GM23338 (cell line): ENCODE measurements at regions not wholly inside any gene's neighbourhood (a gene's known extent, or its start where the extent isn't known, plus 50 kb on each side); places are given as distances from the start of the nearest gene placed in this dataset.

Experiments used
- CREB1 ChIP-seq: fragments of 250-450 bp; sonication (Bioruptor Pico); IDR thresholded peaks from 2 replicates; pipeline ENCODE4 v1.5.0; 2020; ENCODE audit warnings: low read depth, mild to moderate bottlenecking, moderate library complexity
- CTCF ChIP-seq, 2 experiments: fragments of 200-600 bp in 1 of 2; sonication (generic) in 1 of 2; conservative IDR thresholded peaks; 2 replicates each; pipeline versions ENCODE4 v1.5.1 to v1.6.1; 2016 to 2017; ENCODE audit warnings: antibody characterized with exemption in 2 of 2, low read depth in 2 of 2, mild to moderate bottlenecking in 2 of 2, moderate library complexity in 1 of 2
- ETS1 ChIP-seq: IDR thresholded peaks from 2 replicates; pipeline ENCODE4 v1.6.1; 2016; ENCODE audit warnings: antibody characterized with exemption
- EZH2 ChIP-seq: fragments of 200-600 bp; sonication (generic); IDR thresholded peaks from one replicate; pipeline ENCODE4 v1.8.0; 2017; ENCODE audit warnings: antibody characterized with exemption, mild to moderate bottlenecking, low read depth; ENCODE audit not compliant: unreplicated experiment
- EZH2phosphoT487 ChIP-seq: fragments of 200-600 bp; sonication (generic); IDR thresholded peaks from one replicate; pipeline ENCODE4 v1.8.1; 2018; ENCODE audit warnings: antibody characterized with exemption; ENCODE audit not compliant: unreplicated experiment
- JUNB ChIP-seq: IDR thresholded peaks from one replicate; pipeline ENCODE4 v1.6.1; 2016; ENCODE audit warnings: antibody characterized with exemption; ENCODE audit not compliant: unreplicated experiment
- NANOG ChIP-seq: IDR thresholded peaks from 2 replicates; pipeline ENCODE4 v1.6.1; 2016; ENCODE audit warnings: antibody characterized with exemption, borderline replicate concordance
- POLR2AphosphoS5 ChIP-seq: IDR thresholded peaks from 2 replicates; pipeline ENCODE4 v1.6.1; 2016; ENCODE audit warnings: antibody characterized with exemption, low read depth
- REST ChIP-seq: IDR thresholded peaks from one replicate; pipeline ENCODE4 v1.6.1; 2018; ENCODE audit warnings: antibody characterized with exemption; ENCODE audit not compliant: unreplicated experiment
- STAT1 ChIP-seq: IDR thresholded peaks from one replicate; pipeline ENCODE4 v1.6.1; 2016; ENCODE audit warnings: antibody characterized with exemption; ENCODE audit not compliant: unreplicated experiment
- ZNF114 ChIP-seq: fragments of 250-450 bp; sonication (Bioruptor Pico); IDR thresholded peaks from 2 replicates; pipeline ENCODE4 v1.5.0; 2020; ENCODE audit warnings: mild to moderate bottlenecking, moderate library complexity
- ZNF331 ChIP-seq: fragments of 250-450 bp; sonication (Bioruptor Pico); IDR thresholded peaks from 2 replicates; pipeline ENCODE4 v1.5.0; 2020; ENCODE audit warnings: low read depth, mild to moderate bottlenecking, moderate library complexity
- ZNF462 ChIP-seq: fragments of 250-450 bp; sonication (Bioruptor Pico); IDR thresholded peaks from 2 replicates; pipeline ENCODE4 v1.5.0; 2020; ENCODE audit warnings: mild to moderate bottlenecking, moderate library complexity

GRCh38 chr14:59134307-59134706 lies 54.2 kb upstream of the DAAM1 start:
- TF ChIP-seq CTCF (conservative IDR thresholded peaks at IDR 0.05; ENCODE audit: low read depth in 2 of 2), result no peak
- TF ChIP-seq EZH2, result no peak
- TF ChIP-seq POLR2AphosphoS5, result no peak
- no peak for TF ChIP-seq STAT1
- no peak for TF ChIP-seq REST
- no peak for TF ChIP-seq ZNF331 (CRISPR knock-in tag)
- TF ChIP-seq JUNB, result no peak
- no peak for TF ChIP-seq EZH2phosphoT487
- TF ChIP-seq ETS1, result no peak
- no peak for TF ChIP-seq ZNF114 (CRISPR knock-in tag)
- no peak for TF ChIP-seq CREB1 (CRISPR knock-in tag)
- no peak for TF ChIP-seq ZNF462 (CRISPR knock-in tag)
- no peak for TF ChIP-seq NANOG
